ENCODE measurements at regions not wholly inside any gene's neighbourhood (a gene's known extent, or its start where the extent isn't known, plus 50 kb on each side); places are given as distances from the start of the nearest gene placed in this dataset.

GRCh38 chr3:106593381-106593780, 724.6 kb upstream of the CBLB start:
- no peak overlapping the region for H3K4me3 ChIP-seq (ENCODE audit: severe bottlenecking)
- no peak for ATAC-seq (ENCODE audit: low read depth)
- TF ChIP-seq, protein P1, sequence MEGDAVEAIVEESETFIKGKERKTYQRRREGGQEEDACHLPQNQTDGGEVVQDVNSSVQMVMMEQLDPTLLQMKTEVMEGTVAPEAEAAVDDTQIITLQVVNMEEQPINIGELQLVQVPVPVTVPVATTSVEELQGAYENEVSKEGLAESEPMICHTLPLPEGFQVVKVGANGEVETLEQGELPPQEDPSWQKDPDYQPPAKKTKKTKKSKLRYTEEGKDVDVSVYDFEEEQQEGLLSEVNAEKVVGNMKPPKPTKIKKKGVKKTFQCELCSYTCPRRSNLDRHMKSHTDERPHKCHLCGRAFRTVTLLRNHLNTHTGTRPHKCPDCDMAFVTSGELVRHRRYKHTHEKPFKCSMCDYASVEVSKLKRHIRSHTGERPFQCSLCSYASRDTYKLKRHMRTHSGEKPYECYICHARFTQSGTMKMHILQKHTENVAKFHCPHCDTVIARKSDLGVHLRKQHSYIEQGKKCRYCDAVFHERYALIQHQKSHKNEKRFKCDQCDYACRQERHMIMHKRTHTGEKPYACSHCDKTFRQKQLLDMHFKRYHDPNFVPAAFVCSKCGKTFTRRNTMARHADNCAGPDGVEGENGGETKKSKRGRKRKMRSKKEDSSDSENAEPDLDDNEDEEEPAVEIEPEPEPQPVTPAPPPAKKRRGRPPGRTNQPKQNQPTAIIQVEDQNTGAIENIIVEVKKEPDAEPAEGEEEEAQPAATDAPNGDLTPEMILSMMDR (IDR thresholded peaks at IDR 0.05; ENCODE audit: poor library complexity, severe bottlenecking), result no peak

GRCh38 chr3:106609666-106610301, 741.0 kb upstream of the CBLB start:
- DNase-seq (ENCODE audit: low spot score), result no peak
- H3K4me3 ChIP-seq (ENCODE audit: severe bottlenecking), result no peak overlapping the region
- no peaks in the 10 kb centered on the region for H3K27me3 ChIP-seq (ENCODE audit: insufficient read depth, poor library complexity, severe bottlenecking)
- H3K36me3 ChIP-seq (ENCODE audit: low read depth), result no peaks in the 10 kb centered on the region
- H3K27ac ChIP-seq (ENCODE audit: poor library complexity, severe bottlenecking), result no peak overlapping the region
- TF ChIP-seq, protein P1 (IDR thresholded peaks at IDR 0.05; ENCODE audit: poor library complexity, severe bottlenecking), result peak; percentile 93
- H3K9me3 ChIP-seq (ENCODE audit: severe bottlenecking), result no peaks in the 10 kb centered on the region
- peak; percentile 75; the same call in 2 of the 3 replicates for ATAC-seq (ENCODE audit: low read depth)
- peaks cover 9% of the 10 kb centered on the region for H3K4me1 ChIP-seq (ENCODE audit: insufficient read depth, poor library complexity, severe bottlenecking)

More at GRCh38 chr3:106593381-106593780, 724.6 kb upstream of the CBLB start:
- Histone ChIP-seq H3K27me3 (ENCODE audit: insufficient read depth, poor library complexity, severe bottlenecking) (no peaks in the 10 kb centered on the region), H3K27ac (ENCODE audit: poor library complexity, severe bottlenecking) (no peak overlapping the region), H3K4me1 (ENCODE audit: insufficient read depth, poor library complexity, severe bottlenecking) (peaks cover 20% of the 10 kb centered on the region), H3K9me3 (ENCODE audit: severe bottlenecking) (no peaks in the 10 kb centered on the region), H3K36me3 (ENCODE audit: low read depth) (no peaks in the 10 kb centered on the region)
- no peak for DNase-seq (ENCODE audit: low spot score)

DNA sequence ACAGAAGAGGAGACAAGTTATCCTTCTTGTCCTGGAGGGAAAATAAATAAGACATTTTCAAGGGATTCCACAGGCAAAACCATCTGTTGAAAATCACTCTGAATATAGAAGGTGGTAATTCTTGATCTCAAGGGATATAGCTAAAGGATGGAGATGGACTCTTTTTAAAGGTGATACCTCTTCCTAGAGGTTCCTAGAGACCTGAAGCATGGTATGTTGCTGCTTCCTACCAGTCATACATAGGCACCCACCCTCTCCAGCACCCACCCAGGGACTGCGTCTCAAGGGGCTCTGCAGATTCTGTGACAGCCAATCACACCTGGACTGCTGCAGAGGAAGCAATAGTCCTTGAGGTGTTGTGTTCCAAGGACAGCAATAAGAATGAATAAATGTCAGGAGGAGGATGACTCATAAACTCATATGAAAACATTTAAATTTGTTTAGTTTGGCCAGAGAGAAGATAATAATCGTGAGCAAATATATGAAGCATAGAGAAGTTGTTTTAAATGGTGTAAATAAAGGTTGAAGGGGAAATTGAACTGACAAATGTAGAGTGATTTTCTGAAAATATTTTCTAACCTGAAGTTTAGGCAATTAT, 741.6 kb upstream of the CBLB start:
- Histone ChIP-seq H3K27me3 (ENCODE audit: insufficient read depth, poor library complexity, severe bottlenecking) (no peaks in the 10 kb centered on the region), H3K27ac (ENCODE audit: poor library complexity, severe bottlenecking) (no peak overlapping the region), H3K9me3 (ENCODE audit: severe bottlenecking) (no peaks in the 10 kb centered on the region), H3K4me3 (ENCODE audit: severe bottlenecking) (no peak overlapping the region), H3K4me1 (ENCODE audit: insufficient read depth, poor library complexity, severe bottlenecking) (peaks cover 9% of the 10 kb centered on the region), H3K36me3 (ENCODE audit: low read depth) (no peaks in the 10 kb centered on the region)
- 0 out of 3 replicates have a peak, but pooled peaks have one; percentile 14 for ATAC-seq (ENCODE audit: low read depth)
- no peak for DNase-seq (ENCODE audit: low spot score)
- TF ChIP-seq, protein P1 (IDR thresholded peaks at IDR 0.05; ENCODE audit: poor library complexity, severe bottlenecking), result no peak

DNA sequence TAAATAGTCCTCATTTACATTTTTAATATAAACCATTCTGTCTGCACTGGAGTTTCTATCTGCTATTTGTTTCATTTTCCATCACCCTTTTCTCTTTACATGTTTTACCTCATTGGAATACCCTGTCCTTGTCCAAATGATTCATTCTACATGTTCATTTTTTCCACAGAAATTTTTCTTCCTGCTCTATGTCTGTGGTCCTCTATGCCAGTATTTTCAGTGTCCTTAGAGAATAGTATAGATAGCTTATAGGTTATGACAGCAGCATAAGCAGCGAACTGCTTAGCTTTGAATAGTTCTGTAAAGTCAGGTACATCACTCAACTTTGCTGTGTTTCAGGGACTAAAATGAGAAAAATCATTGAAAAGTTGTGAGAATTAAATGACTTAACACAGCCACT, 742.3 kb upstream of the CBLB start:
- no peak for DNase-seq (ENCODE audit: low spot score)
- Histone ChIP-seq H3K27ac (ENCODE audit: poor library complexity, severe bottlenecking) (no peak overlapping the region), H3K27me3 (ENCODE audit: insufficient read depth, poor library complexity, severe bottlenecking) (no peaks in the 10 kb centered on the region), H3K9me3 (ENCODE audit: severe bottlenecking) (no peaks in the 10 kb centered on the region), H3K4me1 (ENCODE audit: insufficient read depth, poor library complexity, severe bottlenecking) (peaks cover 9% of the 10 kb centered on the region), H3K36me3 (ENCODE audit: low read depth) (no peaks in the 10 kb centered on the region), H3K4me3 (ENCODE audit: severe bottlenecking) (no peak overlapping the region)
- no peak for ATAC-seq (ENCODE audit: low read depth)
- TF ChIP-seq, protein P1 (IDR thresholded peaks at IDR 0.05; ENCODE audit: poor library complexity, severe bottlenecking), result no peak

DNA sequence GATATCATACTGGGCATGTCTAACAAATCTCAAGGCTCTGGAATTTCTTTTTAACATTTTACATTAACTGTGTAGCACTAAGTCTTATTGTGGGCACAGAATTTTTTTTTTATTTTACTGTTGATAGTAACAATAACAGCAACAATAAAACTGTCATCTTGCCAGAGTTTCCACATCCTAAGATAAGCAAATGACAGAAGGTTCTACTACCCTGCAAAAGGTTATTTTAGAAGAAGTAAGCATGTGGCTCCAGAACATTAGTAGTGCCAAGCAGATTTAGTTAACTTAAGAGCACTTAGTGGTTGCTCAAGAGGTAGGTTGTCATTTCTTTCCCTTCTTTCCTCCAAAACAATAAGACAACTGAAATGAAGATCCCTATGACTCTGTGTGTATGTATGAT, 743.0 kb upstream of the CBLB start:
- no peak overlapping the region for H3K27ac ChIP-seq (ENCODE audit: poor library complexity, severe bottlenecking)
- ATAC-seq (ENCODE audit: low read depth), result no peak

More for the DNA sequence above, 743.0 kb upstream of the CBLB start:
- H3K9me3 ChIP-seq (ENCODE audit: severe bottlenecking), result no peaks in the 10 kb centered on the region
- peaks cover 9% of the 10 kb centered on the region for H3K4me1 ChIP-seq (ENCODE audit: insufficient read depth, poor library complexity, severe bottlenecking)
- H3K27me3 ChIP-seq (ENCODE audit: insufficient read depth, poor library complexity, severe bottlenecking), result no peaks in the 10 kb centered on the region
- DNase-seq (ENCODE audit: low spot score), result no peak
- TF ChIP-seq, protein P1 (IDR thresholded peaks at IDR 0.05; ENCODE audit: poor library complexity, severe bottlenecking), result no peak
- no peaks in the 10 kb centered on the region for H3K36me3 ChIP-seq (ENCODE audit: low read depth)
- H3K4me3 ChIP-seq (ENCODE audit: severe bottlenecking), result no peak overlapping the region
